Suprapubic skin (tissue), 4 donors: ENCODE measurements at regions not wholly inside any gene's neighbourhood (a gene's known extent, or its start where the extent isn't known, plus 50 kb on each side); places are given as distances from the start of the nearest gene placed in this dataset.

Experiments used
- EP300 ChIP-seq: sonication (generic); formaldehyde crosslinking; IDR thresholded peaks from one replicate; pipeline ENCODE4 v1.6.1; 2017; ENCODE audit warnings: antibody characterized with exemption
- POLR2A ChIP-seq, 2 donors: fragments of 450-650 bp; IDR thresholded peaks; one replicate each; pipeline ENCODE4 v1.6.1; 2017; ENCODE audit warnings: antibody characterized with exemption in 2 of 2, mild to moderate bottlenecking in 2 of 2, moderate library complexity in 2 of 2
- POLR2AphosphoS5 ChIP-seq, 3 donors: sonication (generic); formaldehyde crosslinking; IDR thresholded peaks; one replicate each; pipeline ENCODE4 v1.6.1; 2017; ENCODE audit warnings: antibody characterized with exemption in 3 of 3
- TF ChIP-seq, protein P1 (sequence below), 2 donors: fragments of 200-600 bp in 1 of 2; fragments of 450-650 bp in 1 of 2; sonication (generic) in 1 of 2; IDR thresholded peaks; one replicate each; pipeline ENCODE4 v1.5.1; 2016 to 2019; ENCODE audit warnings: antibody characterized with exemption in 2 of 2, mild to moderate bottlenecking in 1 of 2, moderate library complexity in 1 of 2

DNA sequence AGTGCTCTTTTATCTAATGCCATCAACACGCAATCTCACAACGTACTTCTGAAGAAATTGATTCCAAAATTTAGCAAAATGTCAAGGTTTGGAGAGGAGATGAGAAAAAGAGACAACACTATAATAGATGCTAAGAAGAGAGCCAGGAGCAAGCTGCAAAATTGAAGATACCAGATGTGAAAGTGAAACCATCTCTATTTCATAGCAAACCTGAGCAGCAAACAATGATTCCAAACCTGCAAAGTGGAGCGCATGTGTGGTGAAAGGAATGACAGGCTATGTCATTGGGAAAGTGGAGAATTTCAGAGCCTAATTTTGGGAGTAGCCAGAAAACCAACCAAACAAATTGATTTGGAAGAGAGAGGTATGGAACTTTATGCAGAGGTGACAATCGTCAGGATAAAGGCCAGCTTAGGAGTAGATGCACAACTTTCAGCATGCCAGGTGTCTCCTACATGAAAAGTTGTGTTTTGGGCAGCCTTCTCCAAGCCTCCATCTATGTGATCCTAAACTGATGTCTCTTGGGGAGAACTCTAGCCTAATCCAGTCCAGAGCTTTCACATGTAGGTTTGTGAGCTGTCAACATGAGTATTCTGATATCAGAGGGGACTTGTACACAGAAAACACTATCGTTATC is 158.4 kb upstream of the FNDC3A start:
- TF ChIP-seq, protein P1, sequence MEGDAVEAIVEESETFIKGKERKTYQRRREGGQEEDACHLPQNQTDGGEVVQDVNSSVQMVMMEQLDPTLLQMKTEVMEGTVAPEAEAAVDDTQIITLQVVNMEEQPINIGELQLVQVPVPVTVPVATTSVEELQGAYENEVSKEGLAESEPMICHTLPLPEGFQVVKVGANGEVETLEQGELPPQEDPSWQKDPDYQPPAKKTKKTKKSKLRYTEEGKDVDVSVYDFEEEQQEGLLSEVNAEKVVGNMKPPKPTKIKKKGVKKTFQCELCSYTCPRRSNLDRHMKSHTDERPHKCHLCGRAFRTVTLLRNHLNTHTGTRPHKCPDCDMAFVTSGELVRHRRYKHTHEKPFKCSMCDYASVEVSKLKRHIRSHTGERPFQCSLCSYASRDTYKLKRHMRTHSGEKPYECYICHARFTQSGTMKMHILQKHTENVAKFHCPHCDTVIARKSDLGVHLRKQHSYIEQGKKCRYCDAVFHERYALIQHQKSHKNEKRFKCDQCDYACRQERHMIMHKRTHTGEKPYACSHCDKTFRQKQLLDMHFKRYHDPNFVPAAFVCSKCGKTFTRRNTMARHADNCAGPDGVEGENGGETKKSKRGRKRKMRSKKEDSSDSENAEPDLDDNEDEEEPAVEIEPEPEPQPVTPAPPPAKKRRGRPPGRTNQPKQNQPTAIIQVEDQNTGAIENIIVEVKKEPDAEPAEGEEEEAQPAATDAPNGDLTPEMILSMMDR (IDR thresholded peaks at IDR 0.05), result no peak
- TF ChIP-seq POLR2AphosphoS5 (IDR thresholded peaks at IDR 0.05), result no peak
- no peak for TF ChIP-seq POLR2A (IDR thresholded peaks at IDR 0.05)
- TF ChIP-seq EP300, result no peak
